ENCODE measurements at regions not wholly inside any gene's neighbourhood (a gene's known extent, or its start where the extent isn't known, plus 50 kb on each side); places are given as distances from the start of the nearest gene placed in this dataset.

GRCh38 chr2:15734674-15735483 is 143.2 kb downstream of the DDX1 start:
- DNase-seq (ENCODE audit: low spot score): no peak

DNA sequence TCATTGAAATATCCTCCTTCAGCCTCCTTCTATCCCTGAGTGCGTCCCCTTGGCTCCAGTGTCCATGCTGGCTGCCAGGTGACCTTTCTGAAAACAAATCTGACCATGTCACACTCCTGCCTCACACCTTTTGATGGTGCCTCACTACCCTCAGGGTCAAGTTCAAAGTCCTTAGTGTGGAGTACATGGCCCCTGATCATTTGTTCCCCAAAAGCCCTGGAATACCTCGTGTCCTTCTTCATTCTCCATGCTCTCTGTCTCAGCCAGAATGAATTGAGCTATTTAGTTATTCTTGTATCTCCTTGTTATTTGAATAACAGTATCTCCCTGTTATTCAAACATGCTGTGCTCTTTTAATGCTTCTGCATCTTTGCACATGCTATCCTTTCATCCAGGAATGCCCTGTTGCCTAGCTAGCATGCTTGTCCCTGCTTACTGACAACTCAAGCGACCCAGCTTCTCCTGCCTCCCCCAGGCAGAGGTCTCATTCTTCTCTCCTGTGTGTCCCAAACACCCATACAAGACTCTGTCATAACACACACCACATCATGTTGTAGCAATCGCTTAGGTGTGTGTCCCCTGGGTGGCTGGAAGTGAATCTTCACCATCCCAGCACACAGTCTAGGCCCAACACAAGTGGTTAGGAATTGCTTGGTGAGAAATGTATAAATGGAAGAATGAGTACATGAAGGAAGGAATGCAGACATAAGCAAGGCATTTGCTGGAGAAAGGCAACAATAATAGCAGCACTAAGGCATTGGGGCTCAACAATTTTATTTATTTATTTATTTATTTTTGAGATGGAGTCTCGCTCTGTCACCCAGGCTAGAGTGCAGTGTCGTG is 144.0 kb downstream of the DDX1 start:
- no peak for DNase-seq (ENCODE audit: low spot score)

DNA sequence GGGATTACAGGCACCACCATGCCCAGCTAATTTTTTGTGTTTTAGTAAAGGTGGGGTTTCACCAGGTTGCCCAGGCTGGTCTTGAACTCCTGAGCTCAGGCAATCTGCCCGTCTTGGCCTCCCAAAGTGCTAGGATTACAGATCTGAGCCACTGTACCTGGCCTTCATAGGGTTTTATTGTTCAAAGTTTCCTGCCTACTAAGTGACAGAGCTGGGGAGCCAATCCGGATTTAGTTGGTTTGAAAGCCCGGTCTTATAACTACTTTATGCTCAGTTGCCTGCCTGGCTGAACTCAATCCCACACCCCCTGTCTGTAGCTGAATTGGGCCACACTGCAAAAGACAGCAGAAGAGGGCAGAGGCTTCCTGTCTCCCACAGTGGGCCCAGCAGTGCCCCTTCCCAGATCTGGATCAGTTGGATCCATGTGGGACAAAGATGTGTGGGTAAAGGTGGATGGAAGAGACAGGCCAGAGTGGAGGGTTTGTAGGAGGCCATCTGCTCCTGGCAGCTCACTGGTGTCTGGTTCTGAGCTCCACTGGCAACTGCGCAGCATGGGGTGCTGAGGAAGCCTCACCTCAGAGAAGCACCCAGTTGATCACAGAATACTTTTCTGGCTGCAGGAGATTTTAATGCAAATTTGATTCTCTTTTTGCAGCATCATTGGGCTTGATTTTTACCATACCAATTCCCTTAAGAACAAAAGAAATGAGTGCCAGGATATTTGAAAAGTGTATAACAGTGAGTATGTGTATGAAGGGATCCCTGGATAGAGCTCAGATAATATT is 144.9 kb downstream of the DDX1 start:
- DNase-seq (ENCODE audit: low spot score): no peak

- no peak for DNase-seq (ENCODE audit: low spot score)
Observed at GRCh38 chr2:15737314-15738224, 145.9 kb downstream of the DDX1 start.

DNA sequence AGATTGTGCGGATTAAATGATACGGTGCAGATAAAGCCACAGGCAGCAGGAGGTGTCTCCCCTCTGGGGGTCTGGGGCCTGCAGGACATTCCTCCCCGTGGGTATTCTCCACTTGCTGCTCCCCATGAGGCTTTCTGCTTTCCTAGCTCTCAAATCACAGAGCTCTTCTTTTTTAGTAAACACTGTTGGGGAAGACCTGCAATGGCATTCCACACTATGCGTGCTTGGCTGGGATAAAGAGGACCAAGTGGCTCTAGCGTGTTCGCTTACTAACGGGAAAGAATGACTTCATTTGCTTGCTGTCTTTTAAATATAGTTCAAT is 146.5 kb downstream of the DDX1 start:
- no peak for DNase-seq (ENCODE audit: low spot score)

GRCh38 chr2:15738943-15739342 is 147.3 kb downstream of the DDX1 start:
- DNase-seq (ENCODE audit: low spot score): no peak

GRCh38 chr2:15744820-15745219 is 153.2 kb downstream of the DDX1 start:
- DNase-seq (ENCODE audit: low spot score): no peak

DNA sequence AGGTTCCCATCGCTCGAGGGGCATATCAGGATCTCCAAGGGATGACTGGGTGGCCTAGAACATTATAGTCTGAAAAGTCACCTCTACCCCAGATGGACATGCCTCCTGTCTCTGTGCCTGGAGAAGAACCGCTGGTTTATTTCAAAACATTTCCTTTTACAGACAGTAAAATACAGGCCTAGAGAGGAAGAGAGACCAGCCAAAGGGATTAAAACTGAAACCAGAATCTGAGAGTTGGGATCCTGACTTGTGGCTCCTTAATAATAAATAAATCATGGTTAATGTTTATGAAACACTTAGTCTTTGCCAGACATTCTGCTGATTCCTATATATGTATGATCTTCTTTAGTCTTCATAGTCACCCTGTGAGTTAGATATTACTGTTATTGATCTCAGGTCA is 153.7 kb downstream of the DDX1 start:
- DNase-seq (ENCODE audit: low spot score): no peak

DNA sequence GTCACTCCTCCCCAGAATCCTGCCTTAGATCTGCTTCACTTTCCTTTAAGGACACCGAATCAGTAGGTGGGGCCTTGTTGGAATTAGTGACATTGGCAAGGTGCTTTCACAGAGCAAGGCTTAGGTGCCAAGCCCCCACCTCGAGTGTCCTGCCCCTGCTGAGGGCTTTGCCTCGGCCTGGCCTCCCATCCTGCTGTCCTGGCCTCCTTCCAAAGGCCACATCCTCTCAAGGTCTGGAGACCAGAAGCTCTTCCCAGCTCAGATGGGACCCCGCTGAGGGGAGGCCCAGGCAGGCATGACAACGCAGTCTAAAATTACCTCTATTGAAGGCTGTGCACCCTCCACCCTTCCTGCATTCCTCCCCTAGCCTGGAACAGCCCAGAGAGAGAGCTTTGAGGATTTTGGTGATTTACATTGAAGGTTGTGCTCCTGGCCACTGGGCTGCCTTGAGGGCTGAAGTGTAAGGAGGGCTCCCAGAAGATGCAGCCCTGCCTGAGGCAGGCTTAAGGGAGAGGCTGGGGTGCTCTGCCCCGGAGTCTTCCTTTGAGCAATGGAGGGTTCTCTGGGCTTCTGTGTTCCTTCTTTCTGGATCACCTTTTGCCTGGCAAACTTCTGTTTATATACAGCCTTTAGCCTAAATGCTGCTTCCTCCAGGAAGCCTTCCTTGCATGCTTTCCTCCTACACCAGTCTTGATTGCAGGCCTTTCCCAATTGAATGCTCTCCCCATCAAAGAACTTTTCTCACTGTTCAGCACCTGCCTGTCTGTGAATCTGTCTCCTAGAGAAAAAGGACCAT is 154.4 kb downstream of the DDX1 start:
- no peak for DNase-seq (ENCODE audit: low spot score)

GRCh38 chr2:15746703-15747550 is 155.3 kb downstream of the DDX1 start:
- DNase-seq (ENCODE audit: low spot score): no peak

DNA sequence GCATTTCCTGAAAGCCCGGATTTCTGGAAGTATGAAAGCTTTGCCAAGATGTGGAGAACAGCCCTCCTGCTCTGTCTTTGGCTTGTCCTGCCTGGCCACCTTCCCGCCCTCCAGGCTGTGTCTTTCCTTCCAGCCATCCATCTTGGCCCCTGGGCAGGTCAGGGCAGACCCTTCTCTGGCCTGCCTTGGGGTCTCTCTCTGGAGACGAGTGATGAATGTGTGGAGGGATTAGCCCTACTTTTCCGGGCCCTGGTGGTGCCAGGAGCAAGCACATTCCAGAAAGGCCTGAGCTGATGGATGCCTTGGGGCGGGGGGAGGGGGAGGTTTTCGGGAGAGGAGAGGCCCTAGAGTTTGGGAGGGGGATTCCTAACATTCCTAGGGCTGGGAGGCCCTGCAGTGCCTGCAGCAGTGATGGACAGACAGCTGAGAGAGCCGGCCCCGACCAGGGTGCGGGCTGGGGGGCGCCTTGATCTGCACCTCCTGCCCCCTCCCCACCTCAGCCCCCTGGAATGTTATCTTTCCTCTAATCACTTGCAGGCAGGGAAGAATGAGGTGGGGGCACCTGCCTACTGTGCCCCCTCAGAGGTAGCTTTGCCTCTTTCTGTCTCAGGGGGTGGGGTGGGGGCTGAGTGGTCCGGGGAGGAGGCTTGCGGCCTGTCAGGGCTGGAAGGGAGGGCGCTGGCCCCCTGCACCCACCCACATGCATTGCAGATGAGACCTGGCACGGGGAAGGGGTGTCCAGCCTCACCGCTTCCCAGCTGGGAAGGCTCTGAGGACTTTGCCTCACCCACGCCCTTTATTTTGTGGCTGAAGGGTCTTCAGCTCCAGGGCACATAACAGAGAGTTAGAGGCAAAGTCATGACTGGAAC is 156.2 kb downstream of the DDX1 start:
- DNase-seq (ENCODE audit: low spot score): no peak

DNA sequence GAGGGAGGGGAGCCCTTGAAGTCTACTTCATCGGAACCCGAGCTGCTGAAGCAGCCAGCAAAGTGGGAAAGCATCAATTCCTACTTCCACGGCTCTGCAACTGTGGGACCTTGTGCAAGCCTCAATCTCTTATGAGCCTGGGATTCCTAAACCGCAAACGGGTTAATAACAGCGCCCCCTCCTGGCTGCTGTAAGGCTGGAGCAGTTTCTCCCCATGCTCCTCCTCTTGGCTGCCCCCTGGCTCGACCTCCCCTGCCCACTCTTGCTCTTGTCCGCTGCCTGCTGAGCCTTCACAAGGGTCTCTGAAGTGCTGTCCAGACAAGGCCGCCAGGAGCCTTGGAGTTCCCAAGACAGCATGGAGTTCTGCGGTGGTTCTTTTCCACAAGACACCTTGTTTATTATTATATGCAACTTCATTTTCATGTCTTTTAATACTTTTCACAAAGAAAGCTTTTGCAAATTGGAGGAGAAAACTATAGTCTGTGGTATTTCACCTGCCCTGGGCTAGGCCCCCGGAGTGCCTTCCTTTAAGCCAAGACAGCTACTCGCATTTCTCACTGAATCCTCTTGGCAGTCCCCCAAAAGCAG is 157.2 kb downstream of the DDX1 start:
- no peak for DNase-seq (ENCODE audit: low spot score)

DNA sequence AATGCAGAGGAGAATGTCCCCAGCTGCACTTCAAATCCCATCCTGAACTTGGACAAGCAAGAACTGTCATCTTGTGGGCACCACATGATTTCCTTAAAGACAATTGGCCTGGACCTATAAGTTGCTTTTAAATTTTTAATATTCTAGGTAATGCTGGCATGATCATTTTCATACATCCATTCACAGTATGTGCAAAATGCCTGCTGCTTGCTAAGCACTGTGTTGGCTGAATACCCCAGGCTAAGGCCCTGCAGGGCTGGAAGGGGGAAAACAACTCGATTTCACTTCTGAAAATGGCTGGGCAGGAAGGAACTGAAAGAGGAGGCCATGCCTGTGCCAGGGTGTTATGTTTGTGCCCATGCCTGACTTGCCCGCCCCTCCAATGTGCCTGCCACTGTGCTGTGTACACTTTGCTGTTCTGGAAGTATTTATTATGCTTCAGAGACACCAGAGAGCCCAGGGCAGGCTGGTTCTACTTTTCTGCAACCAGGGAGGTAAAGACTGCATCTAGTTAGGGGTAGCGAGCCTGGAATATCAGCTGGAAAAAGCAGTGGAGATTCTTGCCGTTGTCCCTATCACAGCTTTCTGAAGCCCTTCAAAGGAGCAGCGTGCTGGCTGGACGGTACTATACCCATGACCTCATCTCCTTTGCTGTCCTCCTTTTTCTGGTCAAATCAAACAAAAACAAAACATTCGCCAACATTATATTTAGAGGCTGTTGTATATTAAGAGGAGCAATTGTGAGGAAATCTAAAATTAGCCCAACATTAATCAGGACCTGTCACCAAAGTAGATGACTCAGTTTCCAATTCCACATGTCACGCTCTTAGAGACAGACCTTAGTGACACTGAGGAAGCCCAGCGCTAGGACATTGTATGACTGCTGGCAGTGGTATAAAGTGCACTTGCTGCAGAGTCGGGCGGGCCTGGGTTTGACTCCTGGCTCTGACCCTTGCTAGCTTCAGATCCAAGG is 158.1 kb downstream of the DDX1 start:
- no peak for DNase-seq (ENCODE audit: low spot score)

DNA sequence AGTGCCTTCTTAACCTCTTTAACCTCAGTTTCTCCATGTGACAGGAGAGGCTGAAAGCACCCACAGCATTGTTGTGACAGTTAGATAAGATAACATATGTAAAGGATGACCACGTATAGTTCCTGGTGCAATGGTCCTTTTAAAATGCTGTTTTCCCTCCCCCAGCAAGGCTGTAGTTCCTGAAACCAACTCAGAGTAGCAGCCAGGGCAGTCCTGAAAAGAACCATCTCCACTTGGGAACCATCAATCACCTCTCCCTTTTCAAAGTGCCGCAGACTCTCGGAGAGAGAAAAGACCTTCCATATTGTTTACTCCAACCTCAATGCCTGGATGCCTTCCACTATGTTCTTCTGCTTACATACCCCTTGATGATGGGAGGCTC is 158.8 kb downstream of the DDX1 start:
- no peak for DNase-seq (ENCODE audit: low spot score)

- DNase-seq (ENCODE audit: low spot score): no peak
Observed at GRCh38 chr2:15750822-15751329, 159.2 kb downstream of the DDX1 start.

DNA sequence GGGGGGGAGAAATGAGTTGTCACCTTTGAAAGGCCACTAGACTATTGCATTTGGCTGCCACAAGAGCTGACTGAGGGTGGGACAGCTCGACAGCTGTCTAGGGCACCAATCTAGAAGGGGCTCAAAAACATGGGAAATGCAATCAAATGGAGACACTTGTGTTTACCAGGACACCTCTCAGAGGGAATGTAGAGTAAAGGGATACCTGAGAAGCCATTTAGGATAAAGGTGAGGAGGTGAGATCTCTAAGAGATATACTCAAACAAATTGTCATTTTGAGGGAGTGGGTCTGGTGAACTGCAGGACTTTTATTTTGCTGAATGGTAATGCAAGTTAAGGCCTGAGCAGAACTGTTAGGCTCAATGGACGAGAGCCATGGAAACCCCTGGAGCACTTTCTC is 159.8 kb downstream of the DDX1 start:
- no peak for DNase-seq (ENCODE audit: low spot score)
